HG02763 (cell line): ENCODE measurements at regions not wholly inside any gene's neighbourhood (a gene's known extent, or its start where the extent isn't known, plus 50 kb on each side); places are given as distances from the start of the nearest gene placed in this dataset.

Experiments
- ATAC-seq: cut with Tn5 transposase; IDR thresholded peaks from one replicate; pipeline ENCODE4 v1.9.1; 2021; ENCODE audit warnings: mild to moderate bottlenecking, moderate library complexity; ENCODE audit not compliant: unreplicated experiment

DNA sequence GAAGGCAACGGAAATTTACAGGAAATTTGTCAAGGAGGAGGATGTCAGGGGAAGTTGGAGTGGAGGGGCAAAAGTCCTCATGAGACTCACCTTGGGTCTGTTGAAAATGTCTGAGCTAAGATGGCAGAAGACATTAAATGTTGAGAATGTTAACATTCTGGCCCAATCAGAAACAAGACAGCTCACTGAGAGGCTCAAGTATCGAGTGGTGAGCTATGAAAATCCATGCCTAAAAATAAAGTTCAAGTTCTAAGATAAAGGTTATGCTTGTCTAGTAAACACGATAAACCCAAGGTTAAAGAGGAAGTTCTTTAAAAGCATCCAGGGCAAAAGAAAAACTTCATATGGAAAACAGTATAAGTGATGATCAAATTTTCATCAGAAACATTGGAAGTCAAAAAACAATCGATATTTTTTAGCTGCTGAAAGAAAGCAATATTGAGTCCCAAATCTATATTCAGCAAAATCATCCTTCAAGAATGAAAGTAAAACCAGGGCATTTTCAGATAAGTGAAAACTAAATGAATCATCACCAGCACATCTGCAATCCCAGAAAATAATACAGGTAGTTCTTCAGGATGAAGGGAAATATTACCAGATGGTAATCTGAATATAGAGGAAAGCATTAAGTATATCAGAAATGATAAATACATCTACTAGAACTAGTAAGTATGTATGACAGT is 462.4 kb downstream of the TLL1 start:
- no peak for ATAC-seq

DNA sequence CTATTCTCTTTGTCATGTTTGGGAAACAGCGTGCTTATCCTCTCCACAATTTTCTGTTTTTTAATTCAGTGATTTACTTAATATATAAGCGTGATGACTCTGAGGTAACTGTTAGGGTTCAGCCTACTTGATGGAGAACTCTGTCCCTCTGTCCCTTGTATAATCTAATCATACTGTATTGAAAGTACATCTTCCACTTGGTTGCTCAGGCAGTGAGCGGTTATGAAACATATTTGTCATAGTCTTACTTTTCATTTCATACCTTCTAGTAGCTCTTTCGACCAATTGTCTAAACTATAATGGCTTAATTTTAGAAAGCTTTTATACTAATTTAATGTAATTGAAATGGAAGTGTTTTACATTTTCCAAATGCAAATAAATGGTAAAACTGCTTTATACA is 469.0 kb downstream of the TLL1 start:
- no peak for ATAC-seq

DNA sequence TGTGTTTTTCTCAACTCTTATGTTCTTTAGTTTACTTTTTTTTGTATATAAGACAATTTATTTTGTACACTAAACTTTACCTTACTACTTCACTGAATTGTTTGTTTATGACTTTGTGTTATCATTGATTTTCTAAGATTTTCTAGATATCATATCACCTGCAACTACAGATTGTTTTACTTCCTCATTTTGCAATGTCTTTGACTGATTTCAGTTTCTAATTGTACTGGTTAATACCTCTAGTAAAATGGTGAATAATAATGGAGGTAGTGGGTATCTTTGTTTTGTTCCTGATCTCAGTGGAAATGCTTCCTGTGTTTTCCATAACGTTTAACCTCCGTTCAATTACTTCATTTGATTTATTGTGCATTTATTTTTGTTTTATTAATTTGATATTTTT is 490.2 kb downstream of the TLL1 start:
- ATAC-seq: no peak

DNA sequence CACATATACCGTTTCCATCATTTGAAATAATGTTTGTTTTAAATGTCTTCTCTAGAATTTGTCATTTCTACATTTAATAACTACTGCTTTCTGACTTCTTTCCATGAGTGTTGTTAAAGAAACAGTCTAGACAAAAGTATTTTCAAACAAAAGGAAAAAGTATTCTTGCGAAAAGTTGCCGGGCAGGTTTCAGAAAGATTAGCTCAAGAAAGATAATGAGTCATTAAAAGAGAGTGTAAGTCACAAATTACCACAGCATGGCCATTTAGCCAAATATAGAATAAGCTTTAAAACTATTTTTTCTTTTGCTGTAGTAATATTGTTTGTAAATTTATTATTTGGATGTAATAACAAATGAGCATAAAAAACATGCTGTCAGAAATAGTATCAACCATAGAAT is 493.0 kb downstream of the TLL1 start:
- no peak for ATAC-seq

DNA sequence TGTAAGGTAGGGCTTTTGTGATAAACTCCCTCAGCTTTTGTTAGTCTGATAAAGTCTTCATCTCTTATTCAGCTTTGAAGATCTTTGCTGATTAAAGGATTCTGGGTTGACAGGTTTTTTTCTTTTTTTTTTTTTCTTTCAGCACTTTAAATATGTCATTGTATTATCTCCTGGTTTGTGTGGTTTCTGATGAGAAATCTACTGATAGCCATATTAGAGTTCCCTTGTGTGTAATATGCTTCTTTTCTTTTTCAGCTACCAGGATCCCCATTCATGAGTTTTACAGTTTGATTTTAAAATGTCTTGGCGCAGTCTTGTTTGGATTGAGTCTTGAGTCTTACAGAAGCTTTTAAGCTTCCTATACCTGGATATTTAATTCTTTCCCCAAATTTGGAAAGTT is 504.5 kb downstream of the TLL1 start:
- ATAC-seq: no peak

DNA sequence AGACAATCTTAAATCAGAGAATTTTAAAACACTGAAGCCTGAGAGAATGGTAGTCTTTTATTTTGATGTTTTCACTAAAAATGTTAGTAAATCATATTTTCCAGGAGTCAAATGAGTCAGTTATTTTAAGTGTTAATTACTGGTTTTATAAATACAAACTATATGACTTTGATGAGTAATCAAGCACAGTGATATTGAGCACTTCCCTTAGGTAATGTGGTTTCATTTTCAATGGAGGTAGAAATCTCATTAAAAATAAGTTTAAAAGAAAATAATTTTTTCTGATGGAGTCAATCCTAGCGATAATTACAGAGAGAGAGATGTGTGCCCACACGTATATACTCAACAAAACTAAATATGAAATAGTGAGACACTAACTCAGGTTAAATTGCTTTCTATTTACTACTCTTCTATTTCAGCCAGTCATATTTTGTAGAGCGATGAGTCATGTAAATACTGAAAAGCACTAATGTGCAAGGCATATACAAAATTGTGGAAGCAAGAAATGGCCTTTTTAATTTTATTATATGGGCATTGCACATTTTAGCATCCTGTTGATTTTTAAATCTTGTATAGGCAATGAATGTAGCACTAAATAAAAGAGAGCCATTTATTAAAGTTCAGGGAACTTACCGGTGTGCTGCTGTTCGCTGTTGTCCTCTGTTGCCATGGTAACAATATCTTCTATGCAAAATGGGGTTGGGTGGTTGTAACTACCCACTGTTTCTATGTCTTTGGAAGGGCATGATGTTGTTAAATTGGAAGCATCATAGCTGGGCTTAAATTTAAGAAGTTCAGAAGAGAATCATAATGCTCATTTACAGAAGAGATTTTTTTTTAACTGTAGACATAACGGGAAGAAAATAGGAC is 513.7 kb downstream of the TLL1 start:
- no peak for ATAC-seq

DNA sequence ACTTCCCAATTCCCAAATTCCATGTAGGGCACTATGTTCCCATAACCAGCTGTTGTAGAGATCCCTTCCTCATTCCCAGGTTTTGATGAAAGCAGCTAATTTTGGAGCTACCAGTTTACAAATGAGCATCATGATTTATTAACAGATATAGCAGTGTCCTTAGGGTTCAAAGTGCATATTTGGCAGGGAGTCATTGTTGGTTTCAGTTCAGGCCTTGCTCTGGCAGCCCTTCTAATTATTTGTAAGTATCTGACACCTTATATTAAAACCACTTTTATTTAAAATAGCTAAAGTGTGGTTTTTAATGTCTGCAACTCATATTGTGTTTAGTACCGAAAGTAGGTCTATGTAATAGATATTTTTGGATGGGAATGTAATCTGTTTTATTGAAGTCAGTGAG is 518.5 kb downstream of the TLL1 start:
- ATAC-seq: no peak

DNA sequence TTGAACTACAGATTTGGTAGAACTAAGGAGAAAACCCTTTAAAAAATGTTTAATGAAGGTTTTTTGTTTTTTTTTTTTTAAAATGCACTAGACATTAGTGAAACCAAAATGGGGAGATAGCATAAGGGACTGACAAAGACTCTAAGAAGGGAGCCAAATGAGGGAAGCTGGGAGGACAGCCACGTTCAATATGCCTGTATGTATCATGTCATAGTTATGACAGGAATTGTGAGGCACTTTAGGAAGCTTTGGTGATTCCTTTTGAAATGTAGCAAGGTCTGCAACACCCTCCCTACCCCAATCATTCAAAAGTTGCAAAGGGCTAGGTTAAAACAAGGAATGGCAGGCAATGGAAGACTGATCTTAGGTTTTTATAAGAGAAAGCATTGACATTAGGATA is 526.0 kb downstream of the TLL1 start:
- no peak for ATAC-seq

DNA sequence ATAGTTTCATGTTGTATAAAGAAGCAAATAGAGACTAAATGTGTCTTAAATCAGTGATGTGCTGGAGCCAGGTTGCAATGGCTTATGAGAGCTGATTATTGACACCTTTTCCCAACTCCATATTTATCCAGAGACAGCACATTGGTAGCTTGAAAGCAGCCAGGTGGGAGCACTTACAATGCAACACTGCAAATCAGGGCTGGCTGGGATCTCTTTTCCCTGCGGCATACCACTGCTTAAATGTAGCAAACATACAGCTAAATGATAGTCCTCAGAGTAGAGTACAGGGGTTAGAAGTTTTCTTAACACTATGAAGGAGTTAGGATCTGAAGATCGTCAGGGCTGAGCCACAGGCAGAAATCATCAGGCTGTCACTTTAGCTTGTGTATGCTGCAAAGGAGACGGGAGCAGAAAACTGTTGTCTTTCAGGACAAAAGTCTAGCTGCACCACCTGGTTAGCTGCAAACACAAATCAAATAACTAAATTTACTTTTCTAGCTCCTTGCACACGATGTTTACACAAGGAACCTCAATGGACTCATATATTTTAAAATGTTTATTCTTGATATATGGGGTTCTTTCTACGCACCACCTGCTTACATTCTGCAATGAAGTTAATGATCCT is 527.3 kb downstream of the TLL1 start:
- no peak for ATAC-seq

DNA sequence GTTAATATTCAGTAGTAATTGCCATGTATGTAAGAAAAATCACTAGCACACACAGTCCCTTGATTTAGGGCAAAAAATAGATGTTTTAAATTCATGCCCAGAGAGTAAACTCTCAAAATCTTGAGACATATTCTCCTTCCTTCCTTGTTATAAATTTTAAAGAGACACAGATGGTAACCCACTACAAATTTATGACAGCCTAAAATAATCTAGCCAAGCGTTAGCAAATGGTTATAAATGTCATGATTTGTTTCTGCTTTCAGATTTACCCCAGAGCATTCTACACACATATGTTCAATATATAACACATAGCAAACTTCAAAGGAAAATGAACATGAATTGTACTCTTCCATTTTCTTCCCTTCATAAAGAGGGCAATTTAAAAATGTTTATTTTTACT is 540.3 kb downstream of the TLL1 start:
- ATAC-seq: no peak

DNA sequence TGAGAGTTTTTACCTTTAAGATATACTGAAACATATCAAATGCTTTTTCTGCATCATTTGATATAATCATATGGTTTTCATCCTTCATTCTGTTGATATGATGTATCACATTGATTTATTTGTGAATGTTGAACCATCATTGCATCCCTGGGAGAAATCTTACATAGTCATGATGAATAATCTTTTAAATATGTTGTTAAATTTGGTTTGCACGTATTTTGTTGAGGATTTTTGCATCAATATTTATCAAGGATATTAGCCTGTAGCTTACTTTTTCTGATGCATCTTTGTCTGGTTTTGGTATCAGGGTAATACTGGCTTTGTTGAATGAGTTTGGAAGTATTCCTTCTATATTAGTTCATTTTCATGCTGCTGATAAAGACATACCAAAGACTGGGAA is 541.4 kb downstream of the TLL1 start:
- ATAC-seq: no peak

DNA sequence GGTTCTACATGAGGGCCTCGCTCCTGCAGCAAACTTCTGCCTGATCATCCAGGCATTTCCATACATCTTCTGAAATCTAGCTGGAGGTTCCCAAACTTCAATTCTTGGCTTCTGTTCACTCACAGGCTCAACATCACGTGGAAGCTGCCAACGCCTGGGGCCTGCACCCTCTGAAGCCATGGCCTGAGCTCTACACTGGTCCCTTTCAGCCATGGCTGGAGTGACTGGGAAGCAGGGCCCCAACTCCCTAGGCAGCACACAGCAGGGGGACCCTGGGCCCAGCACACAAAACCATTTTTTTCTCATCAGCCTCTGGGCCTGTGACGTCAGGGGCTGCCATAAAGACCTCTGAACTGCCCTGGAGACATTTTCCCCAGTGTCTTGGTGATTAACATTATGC is 542.7 kb downstream of the TLL1 start:
- ATAC-seq: no peak

DNA sequence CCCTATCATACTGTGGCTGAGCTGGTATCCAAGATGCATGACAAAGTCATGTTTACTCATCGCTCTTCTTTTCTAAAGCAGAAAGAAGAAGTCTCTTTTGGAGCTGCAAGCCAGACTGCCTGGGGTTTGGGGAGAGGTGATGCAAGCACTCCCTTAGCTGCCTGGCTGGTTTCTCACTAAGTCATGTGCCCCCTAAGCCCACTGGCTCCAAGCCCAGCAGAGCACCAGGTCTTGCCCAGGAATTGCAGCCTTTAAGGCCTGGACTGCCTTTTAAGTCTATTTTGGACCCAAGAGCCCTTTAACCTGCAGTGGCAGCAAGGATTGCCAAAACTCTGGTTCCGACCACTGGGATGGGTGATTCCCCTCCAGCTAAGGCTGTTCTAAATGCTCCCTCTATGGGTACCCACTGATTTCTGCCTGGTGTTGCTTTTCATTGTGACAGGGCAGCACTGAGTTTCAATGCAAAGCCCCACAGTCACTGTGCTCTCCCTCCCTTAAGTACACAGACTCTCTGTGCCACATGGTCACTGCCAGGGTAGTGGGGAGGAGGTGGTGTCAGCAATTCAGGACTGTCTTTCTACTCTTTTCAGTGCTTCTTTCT is 548.6 kb downstream of the TLL1 start:
- no peak for ATAC-seq

DNA sequence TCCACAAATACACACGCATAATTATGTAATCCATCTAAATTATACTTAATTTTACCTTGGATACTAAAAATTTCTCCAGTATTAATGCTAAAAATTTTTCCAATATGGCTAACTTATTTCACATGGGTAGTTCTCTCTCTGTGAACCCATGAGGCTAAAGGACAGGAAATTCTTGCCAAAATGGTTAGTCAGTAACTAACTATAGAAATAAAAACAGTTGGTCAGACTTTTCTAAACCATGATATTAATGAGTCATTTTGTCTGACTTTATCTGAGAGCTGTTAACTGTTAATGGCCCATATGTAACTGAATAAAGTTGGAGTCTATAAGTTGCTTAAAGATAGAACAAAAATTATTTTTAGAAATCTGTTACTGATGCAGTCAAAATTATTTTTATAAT is 549.4 kb downstream of the TLL1 start:
- no peak for ATAC-seq

DNA sequence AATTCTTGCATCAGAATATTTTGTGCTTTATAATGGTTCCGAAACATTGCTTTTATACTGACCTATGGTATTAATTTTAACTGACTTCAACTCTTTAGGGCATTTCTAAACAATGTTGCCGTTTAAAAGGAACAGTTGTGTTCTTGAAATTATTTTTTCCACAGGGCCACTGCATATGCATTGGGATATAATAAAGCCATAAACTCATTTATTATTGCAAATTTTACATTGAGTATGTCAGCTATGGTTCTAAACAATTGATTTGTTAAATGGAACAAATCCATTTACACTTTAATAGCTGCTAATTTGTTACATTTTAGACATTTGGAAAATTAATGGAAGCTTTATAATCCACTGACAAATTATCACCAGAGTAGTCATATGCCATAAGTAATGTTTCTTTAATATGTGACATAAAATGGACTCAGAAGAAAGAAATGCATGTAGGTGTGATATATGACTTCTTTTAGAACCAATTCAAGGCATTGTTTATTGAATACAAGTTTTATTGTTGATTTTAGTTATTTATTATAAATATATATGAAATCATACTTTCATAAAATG is 553.3 kb downstream of the TLL1 start:
- no peak for ATAC-seq

DNA sequence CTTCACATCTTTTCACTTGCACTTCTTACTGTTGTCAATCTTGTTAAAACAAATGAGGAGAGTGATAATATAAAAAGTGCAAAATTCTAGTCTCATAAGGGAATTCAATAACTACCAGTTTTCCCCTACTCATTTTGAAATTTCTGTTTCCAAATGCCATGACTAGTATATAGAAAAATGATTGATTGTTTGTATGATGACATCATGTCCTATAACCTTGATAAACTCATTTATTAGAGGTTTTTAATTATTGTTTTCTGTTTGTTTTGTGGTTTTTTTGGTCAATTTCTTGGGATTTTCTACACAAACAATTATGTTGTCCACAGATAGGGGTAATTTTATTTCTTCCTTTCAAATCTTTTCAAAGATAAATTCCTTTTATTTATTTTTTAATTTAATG is 559.1 kb downstream of the TLL1 start:
- no peak for ATAC-seq

DNA sequence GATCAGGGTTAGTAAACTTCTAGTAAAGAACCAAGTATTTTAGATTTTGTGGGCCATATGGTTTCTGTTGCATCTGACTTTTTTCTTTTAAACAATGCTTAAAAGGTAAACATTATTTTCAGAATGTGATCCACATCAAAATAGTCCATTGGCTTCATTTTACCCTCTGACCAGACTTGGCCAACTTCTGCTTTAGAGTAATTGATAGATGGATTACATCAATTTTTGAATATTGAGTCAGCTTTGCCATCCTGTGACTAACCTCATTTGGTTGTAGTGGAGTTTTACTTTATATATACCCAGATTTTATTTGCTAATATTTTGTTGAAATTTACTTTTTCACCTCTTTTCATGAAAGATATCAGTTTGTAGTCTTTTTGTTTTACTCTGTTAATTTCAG is 559.8 kb downstream of the TLL1 start:
- ATAC-seq: no peak

DNA sequence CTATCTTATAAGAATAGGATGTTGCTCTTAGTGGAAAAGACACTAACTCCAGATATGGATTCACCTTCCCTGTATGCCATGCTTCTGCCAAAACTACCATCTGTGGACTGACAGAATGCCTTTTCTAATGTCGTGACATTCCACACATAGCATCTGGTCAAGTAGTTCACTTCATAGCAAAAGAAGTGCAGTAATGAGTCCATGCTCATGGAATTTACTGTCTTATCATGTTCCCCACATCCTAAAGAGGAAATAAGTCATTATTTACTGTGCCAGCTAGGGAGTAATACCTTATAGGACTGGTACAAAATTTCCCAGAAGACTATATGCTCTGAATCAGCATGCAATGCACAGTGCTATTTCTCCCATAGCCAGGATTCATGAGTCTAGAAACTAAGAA is 562.4 kb downstream of the TLL1 start:
- no peak for ATAC-seq

DNA sequence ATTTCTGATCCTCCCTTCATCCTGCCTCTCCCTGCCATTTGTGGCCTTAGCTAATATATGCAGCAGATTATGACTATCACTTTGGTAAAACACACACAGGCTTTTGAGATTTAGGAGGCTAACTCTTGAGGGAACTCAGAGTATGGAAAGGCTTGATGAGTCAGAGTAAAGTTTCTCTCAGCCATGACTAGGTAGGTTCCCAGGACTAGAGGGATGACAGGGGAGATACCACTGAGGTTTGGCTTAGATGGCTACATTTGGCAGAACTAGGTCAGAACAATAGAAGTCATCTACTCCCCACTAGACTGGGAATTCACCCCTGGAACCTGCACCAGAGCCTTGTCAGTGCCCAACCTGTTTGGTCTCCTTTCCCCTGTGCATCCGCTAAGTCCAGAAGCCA is 585.7 kb downstream of the TLL1 start:
- ATAC-seq: no peak

DNA sequence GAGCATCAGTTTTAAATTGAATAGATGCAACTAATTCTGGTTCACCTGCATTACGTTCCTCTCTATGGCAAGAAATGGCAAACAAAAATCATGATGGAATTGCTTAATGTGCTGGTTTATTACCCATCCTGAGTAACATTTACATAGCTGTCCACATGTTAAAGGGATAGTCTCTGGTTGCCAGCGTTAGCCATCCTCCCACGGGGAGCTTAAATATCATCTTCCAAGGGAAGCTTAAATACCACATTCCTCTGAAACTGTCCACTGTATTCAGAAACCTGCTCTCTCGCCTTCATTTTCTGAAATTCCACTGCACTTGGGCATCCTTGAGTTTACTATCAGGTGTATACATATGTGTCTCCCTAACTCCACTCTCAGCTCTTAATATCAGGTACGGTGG is 586.6 kb downstream of the TLL1 start:
- no peak for ATAC-seq

DNA sequence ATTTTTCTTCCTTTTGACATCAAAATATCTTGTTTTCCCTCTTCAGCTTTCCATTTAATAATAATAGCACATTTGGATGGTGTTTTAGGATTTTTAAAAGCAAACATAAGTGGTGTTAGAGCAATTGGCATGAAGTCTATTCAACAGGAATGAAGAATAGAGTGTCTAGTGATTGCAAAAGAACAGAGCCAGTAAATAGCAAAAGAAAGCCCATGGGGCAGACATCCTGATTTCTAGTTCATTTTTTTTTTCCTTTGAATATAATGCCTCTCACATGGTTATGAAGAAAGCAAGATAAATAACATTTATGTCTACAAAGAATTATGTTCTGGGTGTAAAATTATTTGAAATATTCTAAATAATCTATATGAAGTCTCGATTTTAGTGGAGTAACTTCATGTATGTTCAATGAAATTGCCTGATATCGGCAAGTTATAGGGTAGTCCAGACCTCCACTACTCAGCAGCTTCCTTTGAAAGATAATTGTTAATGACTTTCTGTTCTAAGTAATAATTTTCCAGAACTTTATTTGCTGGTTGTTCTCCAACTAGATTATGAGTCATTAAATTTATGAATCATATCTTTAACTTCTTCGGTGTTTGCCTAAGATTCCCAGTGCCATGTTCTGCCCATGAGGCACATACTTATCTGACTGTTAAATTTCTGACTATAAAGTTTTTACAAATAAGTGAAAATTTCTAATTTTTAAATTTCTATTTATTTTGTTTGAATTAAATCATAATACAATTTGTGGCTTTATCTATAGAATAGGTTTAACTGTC is 587.9 kb downstream of the TLL1 start:
- ATAC-seq: no peak
